GM18861 (cell line): ENCODE measurements at regions not wholly inside any gene's neighbourhood (a gene's known extent, or its start where the extent isn't known, plus 50 kb on each side); places are given as distances from the start of the nearest gene placed in this dataset.

ENCODE experiments used
- ATAC-seq: cut with Tn5 transposase; IDR thresholded peaks from one replicate; pipeline ENCODE4 v1.9.1; 2021; ENCODE audit not compliant: unreplicated experiment

- no peak for ATAC-seq
Observed at GRCh38 chr18:39527465-39527864, 1961.9 kb upstream of the CELF4 start.

GRCh38 chr18:39524370-39524769, 1958.8 kb upstream of the CELF4 start:
- ATAC-seq, result no peak

GRCh38 chr18:39523281-39523680, 1957.7 kb upstream of the CELF4 start:
- no peak for ATAC-seq

- no peak for ATAC-seq
Observed at GRCh38 chr18:39521164-39521563, 1955.6 kb upstream of the CELF4 start.

- no peak for ATAC-seq
Observed at GRCh38 chr18:39519741-39520140, 1954.1 kb upstream of the CELF4 start.

GRCh38 chr18:39515299-39515698, 1949.7 kb upstream of the CELF4 start:
- no peak for ATAC-seq

- no peak for ATAC-seq
Observed at GRCh38 chr18:39513186-39513585, 1947.6 kb upstream of the CELF4 start.

- ATAC-seq, result no peak
Observed at GRCh38 chr18:39506581-39507330, 1941.2 kb upstream of the CELF4 start.

GRCh38 chr18:39500306-39500705, 1934.7 kb upstream of the CELF4 start:
- no peak for ATAC-seq

- no peak for ATAC-seq
Observed at GRCh38 chr18:39497821-39498220, 1932.2 kb upstream of the CELF4 start.

- ATAC-seq, result no peak
Observed at GRCh38 chr18:39496986-39497385, 1931.4 kb upstream of the CELF4 start.

GRCh38 chr18:39494211-39494896, 1928.8 kb upstream of the CELF4 start:
- ATAC-seq, result no peak

- ATAC-seq, result no peak
Observed at GRCh38 chr18:39491408-39491807, 1925.8 kb upstream of the CELF4 start.

GRCh38 chr18:39489431-39489830, 1923.8 kb upstream of the CELF4 start:
- ATAC-seq, result no peak

GRCh38 chr18:39487932-39488331, 1922.3 kb upstream of the CELF4 start:
- no peak for ATAC-seq

GRCh38 chr18:39486268-39486667, 1920.7 kb upstream of the CELF4 start:
- no peak for ATAC-seq

- no peak for ATAC-seq
Observed at GRCh38 chr18:39485696-39486095, 1920.1 kb upstream of the CELF4 start.

- ATAC-seq, result no peak
Observed at GRCh38 chr18:39481281-39481680, 1915.7 kb upstream of the CELF4 start.

- ATAC-seq, result no peak
Observed at GRCh38 chr18:39480494-39481195, 1915.0 kb upstream of the CELF4 start.

- no peak for ATAC-seq
Observed at GRCh38 chr18:39464006-39464405, 1898.4 kb upstream of the CELF4 start.

- no peak for ATAC-seq
Observed at GRCh38 chr18:39462436-39462835, 1896.8 kb upstream of the CELF4 start.

GRCh38 chr18:39460136-39460535, 1894.5 kb upstream of the CELF4 start:
- no peak for ATAC-seq
